HG03066 (cell line): ENCODE measurements at regions not wholly inside any gene's neighbourhood (a gene's known extent, or its start where the extent isn't known, plus 50 kb on each side); places are given as distances from the start of the nearest gene placed in this dataset.
"Not testable (repeated sequence)": the region's sequence is repeated elsewhere in the genome, so short reads cannot be mapped to it uniquely, and the experiment has no call there.

Experiments used
- ATAC-seq: cut with Tn5 transposase; IDR thresholded peaks from one replicate; pipeline ENCODE4 v1.9.1; 2021; ENCODE audit warnings: low read depth; ENCODE audit not compliant: unreplicated experiment

DNA sequence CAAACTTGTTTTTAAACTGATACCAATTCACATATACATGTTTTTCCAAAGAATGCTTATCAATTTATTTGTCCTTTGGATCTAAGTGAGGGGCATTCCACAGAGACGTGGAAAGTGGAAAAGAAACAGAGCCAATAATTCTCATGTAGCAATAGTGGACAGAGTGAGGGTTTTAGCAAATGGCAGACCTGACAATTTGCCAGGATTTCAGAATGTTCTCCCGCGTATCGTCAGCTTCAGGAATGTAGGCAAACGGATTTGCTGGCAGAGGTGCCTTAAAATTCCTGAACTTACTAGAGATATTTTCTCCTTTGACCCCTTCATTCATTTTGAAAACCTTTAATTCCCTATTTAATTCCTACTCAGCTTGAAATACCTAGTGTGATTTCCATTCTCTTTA, 193.4 kb upstream of the CPHXL start:
- no peak for ATAC-seq

DNA sequence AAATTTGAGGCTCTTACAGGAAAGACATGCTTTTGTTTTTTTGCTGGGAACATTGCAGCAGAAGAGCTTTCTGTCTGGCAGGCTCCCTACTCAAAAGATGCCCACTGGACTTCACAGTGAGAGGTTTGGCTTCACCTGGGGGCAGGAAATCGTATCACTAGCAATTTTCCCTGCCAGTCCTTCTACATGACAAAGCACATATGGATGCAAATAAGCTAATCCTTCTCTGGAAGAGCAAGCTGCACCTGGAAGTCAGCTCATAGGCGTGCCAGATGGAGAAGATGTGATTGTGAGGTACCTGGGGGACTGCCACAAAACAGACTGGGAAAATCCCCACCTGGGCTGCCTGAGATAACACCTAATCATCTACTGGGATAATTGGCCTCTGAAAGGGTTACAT, 195.0 kb upstream of the CPHXL start:
- ATAC-seq = no peak

DNA sequence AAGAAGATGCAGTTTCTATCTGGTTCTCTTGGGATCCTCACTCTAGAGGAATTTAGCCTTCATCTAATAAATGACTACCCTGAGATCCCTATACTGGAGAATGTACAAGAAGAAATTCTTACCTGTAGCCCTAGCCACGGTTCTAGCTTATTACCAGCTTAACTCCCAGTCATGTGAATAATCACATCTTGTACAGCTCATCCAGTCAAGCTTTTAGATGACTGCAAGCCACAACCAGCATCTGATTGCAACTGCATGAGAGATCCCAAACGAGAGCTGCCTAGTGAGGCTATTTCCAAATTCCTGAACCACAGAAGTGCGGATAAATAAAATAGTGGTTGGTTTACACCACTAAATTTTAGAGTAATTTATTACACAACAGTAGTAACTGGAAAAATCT, 196.0 kb upstream of the CPHXL start:
- ATAC-seq = no peak

DNA sequence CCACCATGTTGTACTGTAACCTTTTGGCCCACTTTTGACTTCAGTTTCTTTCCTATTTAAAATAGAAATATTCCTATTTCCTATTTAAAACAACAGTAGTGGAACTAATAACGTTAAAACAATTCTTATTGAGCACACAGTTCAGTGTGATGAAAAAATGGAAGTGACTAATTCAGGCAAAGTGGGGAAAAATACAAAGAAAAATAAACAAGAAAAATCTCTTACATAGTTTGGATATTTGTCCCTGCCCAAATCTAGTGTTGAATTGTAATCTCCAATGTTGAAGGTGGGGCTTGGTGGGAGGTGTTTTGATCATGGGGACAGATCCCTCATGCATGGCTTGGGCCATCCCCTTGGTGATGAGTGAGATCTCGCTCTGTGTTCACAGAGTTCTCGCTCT, 198.1 kb upstream of the CPHXL start:
- no peak for ATAC-seq

DNA sequence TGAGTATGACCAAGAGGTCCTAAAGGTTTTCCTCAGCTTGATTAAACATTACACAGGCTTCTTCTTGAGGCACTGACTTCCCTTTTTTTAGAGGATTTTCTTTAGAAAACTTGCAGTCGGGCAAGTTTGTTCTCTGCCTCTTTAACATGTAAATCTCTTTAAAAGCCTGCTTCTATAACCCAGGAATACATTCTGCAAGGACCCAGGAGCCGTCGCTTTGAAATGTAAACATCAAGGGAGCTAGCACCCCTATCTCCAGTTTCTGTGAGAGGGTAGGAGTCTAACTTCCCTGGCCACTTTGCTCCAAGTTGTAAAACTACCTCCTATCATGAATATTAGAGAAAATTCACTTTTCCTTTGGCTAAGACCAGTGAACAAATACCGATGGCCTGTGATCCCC, 201.5 kb upstream of the CPHXL start:
- no peak for ATAC-seq

DNA sequence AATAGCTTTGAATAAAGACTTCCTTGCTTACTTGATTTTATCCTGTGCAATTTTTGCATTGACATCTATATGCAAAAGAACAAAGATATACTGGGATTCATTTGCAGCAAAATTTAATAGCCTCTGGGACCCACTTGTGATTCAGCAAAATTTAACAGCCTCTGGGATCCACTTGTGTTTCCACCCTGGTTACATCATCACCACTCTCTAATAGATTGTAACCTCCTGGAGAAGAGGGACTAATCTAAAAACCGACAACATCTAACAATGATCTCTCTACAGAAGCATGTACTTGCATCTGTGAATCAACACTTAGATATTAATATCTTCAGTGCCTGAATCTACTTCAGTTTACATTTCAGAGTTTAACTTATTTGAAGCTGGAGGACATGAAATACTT, 202.0 kb upstream of the CPHXL start:
- ATAC-seq = no peak

DNA sequence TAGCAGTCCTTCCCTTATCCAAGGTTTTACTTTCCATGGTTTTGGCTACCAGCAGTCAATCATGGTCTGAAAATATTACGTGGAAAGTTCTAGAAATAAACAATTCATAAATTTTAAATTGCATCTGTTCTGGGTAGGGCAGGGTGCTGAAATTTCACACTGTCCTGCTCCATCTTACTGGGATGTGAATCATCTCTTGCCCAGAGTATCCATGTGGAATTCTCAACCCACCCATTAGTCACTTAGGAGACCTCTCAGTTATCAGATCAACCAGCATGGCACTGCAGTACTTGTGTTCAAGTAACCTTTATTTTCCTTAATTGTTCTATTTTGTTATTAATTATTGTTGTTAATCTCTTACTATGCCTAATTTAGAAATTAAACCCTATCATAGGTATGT, 202.8 kb upstream of the CPHXL start:
- no peak for ATAC-seq

DNA sequence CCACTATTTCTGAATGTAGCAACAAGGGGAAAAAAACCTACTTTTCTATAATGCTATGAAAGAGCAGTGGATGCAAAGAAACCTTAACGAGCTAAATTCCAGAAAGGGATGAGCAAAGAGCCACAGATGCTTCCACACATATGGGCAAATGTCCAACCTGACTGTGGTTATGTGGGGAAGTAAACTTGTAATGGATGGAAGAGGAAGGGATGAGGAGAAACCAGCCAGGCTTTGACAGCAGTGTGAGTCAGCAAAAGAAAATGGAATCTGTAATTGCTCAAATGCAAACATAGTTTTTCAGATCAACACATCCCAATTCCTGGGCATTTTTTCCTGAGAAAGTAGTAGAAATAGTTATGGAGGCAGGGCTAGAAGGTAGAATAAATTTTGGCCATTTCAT, 204.8 kb upstream of the CPHXL start:
- ATAC-seq = no peak

DNA sequence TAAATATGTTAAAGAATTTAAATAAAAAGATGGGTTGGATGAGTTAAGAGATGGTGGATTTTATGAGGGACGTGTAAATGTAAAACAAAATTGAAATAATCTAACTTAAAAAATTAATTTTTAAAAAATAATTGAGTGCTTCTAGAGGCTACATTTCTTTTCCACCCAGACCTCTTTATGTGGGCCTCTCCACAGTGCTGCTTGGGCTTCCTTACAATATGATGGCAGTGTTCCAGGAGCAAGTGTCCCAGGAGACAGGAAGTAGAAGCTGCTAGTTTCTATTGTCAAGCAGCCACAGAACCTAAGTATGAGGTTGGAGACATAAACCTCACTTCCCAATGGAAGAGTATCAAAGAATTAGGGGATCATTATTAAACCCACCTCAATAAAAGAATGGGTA, 205.7 kb upstream of the CPHXL start:
- ATAC-seq = no peak

DNA sequence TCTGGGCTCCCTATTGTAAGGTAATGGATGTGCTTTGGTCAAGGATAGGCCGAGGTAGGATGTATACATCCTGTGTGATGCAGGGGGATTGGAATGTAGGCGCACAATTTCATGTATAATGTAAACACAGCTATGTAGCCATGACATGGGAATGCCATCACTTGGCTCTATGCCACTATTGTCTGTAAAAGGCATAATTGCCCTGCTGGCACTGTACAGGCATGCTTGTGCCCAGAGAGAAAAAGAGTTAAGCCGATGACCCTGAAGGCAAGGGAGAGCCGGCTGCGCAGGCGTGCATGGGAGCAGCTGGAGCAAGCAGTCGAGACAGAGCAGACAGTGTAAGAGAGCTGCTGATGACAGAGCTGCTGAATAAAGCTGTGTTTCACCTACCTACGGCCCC, 212.5 kb upstream of the CPHXL start:
- ATAC-seq = no peak

DNA sequence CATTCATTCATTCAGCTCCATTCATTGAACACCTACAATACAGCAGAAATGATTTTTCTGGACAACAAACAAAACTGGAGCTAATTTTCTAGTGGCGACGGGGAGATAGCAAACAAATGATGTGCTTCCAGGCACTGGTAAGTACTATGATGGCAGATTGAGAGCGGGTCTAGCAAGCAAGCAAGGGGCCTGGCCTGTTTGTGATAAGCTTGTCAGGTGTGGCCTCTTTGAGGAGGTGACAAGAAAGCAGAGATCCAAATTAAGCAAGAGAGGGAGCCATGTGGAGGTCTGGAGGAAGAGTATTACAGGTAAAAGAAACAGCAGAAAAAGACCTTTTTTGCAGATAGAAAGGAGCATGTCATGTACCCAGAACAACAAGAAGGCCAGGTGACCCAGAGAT, 216.1 kb upstream of the CPHXL start:
- no peak for ATAC-seq

DNA sequence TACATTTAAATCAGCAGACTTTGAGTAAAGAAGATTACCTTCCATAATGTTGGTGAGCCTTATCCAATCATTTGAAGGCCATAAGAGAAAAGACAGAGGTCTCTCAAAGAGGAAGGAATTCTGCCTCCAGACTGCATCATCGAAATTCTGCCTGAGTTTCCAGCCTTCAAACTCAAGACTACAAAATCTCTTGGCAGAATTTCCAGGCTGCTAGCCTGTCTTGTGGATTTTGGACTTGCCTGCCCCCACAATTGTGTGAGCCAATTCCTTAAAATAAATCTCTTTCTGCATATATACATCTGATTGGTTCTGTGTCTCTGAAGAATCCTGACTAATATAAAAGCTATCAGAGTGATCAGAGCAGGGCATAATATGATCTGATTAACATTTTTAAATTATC, 216.6 kb upstream of the CPHXL start:
- no peak for ATAC-seq

DNA sequence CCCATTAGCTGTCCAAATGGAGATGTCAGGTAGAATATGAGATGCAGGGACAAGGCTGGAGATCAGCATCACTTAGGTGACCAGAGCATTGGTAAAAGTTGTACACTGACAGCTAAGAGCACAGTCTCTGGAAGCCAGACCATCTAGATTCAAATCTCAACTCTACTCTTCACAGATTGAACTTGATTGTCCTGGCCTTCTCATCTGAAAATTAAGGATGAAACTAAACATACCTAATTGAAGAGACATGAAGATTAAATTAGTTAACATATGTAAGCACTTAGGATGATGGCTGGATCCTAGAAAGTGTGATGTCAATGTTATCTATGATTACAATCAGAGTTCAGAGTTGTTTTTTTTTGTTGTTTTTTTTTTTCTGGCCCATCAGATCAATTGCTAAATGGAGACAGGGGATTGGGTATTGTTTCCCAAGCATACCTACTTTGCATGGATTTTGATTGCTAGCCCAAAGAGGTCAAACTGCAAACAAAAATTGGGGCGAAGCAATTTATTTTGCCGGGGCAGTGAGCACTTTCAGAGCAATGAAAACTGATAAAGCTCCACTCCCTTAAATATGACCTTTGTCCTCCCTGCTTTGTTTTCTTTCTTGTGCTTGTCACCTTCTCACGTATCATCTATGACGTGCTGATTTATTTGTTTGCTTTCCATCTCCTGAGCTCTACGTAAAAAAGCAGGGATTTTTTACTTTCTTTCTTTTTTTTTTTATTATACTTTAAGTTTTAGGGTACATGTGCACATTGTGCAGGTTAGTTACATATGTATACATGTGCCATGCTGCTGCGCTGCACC, 217.6 kb upstream of the CPHXL start:
- ATAC-seq = no peak

DNA sequence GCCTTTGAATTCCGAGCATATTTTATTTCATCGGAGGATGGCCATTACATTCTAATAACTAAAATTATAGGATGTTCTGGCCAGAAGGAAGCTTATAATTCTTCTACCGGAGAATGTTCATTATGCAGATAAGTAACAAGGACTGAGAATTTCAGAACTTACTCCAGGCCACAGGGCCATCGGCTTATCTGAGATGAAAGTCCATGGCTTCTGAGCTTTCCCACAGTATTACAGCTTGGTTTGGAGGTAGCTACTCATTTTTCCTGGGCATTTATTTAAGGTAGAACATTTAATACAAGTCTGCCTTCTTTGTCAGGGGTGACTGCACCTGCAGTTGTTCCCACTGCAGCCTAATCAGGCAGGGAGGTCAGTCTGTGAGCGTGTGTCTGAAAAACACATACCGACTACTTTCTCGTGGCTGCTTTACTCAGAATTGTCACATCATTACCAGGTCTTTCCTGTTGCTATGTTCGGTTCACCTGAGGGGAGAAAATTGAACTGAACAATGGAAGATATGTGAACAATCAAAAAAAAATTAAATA, 219.7 kb upstream of the CPHXL start:
- ATAC-seq = no peak

DNA sequence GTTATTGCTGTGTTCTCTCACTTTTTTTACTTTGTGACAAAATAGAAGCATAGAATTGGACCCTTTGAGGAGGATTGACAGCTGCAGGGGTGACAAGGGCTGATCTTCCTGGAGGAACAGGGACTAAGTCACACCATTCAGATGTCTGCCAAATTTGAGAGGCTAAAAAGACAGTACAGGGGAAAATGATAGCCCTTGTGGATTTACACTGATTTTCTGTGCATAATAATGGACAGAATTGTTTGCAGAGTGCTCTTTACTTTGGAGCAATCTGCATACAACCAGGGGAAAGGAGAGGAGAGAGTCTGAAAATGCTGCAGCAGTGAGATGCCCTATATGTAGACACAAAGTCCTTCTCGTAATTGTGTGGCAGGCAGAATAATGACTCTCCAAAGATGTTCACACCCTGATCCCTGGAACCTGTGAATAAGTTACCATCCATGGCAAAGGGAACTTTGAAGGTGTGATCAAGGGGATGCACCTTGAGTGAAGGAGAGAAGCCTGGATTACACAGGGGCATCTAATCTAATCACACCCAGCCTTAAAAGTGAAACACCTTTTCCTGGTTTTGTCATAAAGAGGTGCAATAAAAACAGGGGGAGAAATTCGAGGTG, 221.4 kb upstream of the CPHXL start:
- no peak for ATAC-seq

DNA sequence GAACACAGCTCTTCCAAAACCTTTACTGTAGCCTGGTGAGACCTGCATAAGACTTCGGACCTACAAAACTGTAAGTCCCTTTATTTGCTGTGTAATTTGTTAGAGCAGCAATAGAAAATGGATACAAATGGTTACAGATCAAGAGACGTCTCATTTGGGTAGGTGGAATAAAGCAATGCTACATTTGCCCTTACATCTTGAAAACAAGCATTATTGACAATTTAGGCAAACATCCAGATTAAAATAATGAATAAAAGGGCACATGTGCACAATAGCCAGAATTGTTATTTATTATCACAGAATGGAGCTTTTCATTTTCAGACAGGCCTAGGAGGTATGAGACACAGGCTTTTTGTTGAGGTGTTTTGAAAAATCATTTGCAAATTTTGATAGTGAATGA, 222.2 kb upstream of the CPHXL start:
- no peak for ATAC-seq

DNA sequence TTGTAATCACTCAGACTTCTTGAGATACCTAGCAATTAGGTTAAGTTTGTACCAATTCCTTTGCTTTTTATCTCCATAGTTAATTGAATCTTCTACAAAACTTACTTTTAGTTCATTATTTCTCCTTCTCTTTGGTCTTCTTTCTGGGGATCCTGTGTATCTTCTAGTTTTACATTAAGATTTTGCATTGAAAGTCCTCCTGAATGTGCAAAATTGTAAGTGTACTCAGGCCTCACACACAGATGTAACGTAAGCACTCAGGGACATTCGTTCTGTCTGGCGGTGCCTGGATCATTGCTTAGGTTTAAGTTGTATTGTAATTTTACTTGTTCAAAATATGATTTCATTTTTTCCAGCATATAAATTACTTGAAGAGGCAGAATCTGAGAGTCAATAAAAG, 222.6 kb upstream of the CPHXL start:
- ATAC-seq = no peak

DNA sequence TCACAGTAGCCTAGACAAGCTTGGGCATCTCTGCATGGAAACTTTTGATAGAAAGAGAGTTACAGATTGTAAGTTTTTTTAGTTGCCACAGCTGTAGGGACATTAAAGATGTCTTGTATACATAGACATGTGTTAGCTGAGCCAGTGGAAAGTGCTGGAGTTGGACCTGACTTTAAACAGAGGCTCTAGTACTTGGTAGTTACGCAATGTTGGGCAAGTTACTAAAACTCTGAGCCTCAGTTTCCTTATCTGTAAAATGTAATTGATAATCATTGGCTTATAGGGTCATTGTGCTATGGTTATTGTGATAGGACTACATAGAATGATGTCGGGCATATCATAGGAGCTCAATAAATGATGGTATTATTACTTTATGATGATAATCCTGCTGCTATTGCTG, 225.8 kb upstream of the CPHXL start:
- no peak for ATAC-seq

DNA sequence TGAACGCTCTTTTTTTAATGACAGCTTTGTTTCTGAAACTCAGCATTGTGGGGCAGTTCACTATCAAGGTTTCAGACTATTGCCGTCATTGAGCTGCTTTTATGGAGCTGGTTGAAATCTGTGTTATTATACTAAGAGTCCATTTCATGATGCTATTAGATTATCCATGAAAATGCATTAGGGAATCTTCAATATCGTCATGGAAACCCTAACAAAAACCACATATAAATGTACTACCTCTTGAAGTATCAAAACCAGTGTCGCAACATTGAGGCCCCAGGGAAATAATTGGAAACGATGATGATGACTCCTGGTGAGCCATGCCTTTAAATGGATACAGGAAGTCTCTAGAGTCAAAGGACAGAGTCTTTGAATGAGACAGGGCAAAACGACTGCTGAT, 231.6 kb upstream of the CPHXL start:
- ATAC-seq = no peak

DNA sequence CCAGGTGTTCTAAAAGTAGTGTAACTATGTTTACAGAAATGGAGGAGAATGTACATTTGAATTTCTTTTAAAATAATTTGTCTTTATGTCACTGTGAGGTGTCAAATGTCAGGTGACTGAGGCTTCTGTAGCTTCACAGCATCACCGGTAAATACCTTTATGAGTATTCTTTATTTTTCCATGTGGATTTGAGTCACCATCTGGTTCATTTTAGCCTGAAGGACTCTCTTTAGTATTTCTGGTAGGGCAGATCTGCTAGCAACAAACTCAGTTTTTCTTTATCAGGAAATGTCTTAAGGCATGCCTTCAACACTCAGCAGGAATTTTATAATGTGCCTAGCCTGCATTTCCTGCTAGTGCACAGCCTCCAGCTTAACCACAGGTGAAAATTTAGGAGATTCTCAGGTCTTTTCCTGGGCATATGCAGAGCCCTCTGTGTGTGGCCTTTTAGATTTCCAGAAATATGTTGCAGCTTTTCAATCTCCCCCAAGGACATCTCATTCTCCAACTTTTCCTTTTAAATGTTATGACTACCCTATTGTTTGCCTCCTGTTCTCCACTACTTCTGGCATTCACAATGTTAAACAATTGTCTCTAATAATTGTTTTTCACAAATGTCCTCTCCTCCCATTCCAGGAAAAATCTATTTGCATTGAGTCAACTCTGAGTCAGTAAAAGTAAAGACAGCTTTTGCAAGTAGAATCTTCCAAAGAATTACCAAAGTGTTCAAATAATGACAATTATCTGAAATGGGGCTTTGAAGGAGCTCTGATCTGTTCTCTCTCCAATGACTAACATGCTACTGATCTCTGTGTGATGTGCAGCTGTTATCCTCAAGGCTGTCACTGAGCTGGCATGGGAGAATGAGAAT, 239.4 kb upstream of the CPHXL start:
- ATAC-seq = no peak

DNA sequence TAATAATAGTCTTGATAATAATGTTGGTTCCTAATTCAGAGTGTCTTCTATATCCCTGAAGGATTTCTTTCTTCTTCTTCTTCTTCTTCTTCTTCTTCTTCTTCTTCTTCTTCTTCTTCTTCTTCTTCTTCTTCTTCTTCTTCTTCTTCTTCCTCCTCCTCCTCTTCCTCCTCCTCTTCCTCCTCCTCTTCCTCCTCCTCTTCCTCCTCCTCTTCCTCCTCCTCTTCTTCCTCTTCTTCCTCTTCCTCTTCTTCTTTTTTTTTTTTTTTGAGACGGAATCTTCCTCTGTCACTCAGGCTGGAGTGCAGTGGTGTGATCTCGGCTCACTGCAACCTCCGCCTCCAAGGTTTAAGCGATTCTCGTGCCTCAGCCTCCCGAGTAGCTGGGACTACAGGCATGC, 242.8 kb upstream of the CPHXL start:
- not testable (repeated sequence) for ATAC-seq
